ENCODE measurements at regions not wholly inside any gene's neighbourhood (a gene's known extent, or its start where the extent isn't known, plus 50 kb on each side); places are given as distances from the start of the nearest gene placed in this dataset.
"Not testable (repeated sequence)": the region's sequence is repeated elsewhere in the genome, so short reads cannot be mapped to it uniquely, and the experiment has no call there.

DNA sequence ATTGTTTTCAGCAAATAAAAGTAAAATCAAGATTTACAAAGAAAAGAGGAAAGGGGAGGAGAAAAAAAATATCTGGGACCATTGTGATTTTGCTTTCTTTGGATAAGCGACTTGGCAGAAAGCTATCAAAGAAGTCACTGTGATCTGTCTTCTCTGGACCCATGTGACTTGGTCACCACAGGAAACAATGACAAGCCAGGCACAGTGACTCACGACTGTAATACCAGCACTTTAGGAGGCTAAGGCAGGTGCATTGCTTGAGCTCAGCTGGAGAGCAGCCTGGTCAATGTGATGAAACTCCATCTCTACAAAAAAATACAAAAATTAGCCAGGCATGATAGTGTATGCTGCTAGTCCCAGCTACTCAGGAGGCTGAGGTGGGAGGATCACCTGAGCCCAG is 255.4 kb upstream of the NOTCH2NLA start:
- TF ChIP-seq CTCF (IDR thresholded peaks at IDR 0.05); RAD21 (IDR thresholded peaks at IDR 0.05; ENCODE audit: low read length); JUND (IDR thresholded peaks at IDR 0.05); EP300 (IDR thresholded peaks at IDR 0.05; ENCODE audit: borderline replicate concordance in 1 of 2, low read depth in 1 of 2, low read length in 1 of 2): not testable (repeated sequence)

Measured in SK-N-SH (cell line).